ENCODE measurements at regions not wholly inside any gene's neighbourhood (a gene's known extent, or its start where the extent isn't known, plus 50 kb on each side); places are given as distances from the start of the nearest gene placed in this dataset.

DNA sequence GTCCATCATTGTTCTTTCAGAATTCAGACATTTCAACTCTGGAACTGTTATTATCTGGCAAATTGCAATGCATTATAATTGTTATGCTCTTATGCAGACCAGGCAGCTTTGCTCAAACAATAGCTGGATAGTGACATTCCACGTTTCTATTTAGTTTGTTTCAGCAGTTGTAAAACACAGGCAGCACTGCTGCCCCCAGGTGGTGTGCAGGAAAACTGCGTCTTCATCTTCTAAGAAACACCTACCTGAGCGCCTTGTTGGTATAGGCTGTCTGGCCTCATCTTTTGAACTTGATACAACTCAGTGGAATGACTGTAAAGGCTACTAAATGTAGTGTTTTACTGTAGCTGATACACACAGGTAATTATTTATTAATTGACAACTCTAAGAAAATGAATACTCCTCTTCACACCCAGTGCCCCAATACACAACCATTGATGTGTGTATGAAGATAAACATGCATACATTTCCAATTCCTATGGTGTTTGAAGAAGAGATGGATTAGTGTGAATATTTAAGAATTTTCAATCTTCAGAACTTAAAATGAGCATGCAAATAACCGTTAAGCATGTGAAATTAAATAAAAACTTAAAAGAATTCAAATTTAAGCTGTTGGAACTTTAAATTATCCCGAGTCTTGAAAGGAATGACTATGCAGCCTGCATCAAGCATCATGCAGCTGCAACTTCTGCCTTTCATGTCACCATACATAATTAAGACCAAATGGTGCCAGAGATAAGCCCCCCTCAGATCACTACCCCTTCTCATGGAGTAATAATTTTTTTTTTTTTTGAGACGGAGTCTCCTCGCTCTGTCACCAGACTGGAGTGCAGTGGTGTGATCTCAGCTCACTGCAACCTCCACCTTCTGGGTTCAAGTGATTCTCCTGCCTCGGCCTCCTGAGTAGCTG is 85.6 kb downstream of the CD8B2 start:
- Histone ChIP-seq H3K36me3 (ENCODE audit: insufficient read depth, insufficient read length, low read length) (no peaks in the 10 kb centered on the region), H3K4me1 (ENCODE audit: insufficient read depth, insufficient read length) (no peaks in the 10 kb centered on the region), H3K9ac (ENCODE audit: insufficient read length, low read depth) (no peak overlapping the region), H3K27me3 (ENCODE audit: insufficient read depth, insufficient read length) (no peaks in the 10 kb centered on the region), H3K4me3 (ENCODE audit: insufficient read length, low read depth) (no peak overlapping the region), H3K9me3 (ENCODE audit: insufficient read depth, low read length) (no peaks in the 10 kb centered on the region)
- peak; percentile 62 for DNase-seq (ENCODE audit: low read depth, low spot score)
- no peak for TF ChIP-seq SUZ12 (IDR thresholded peaks at IDR 0.05; ENCODE audit: extremely low read depth, insufficient read depth, insufficient read length)
- TF ChIP-seq YY1 (IDR thresholded peaks at IDR 0.05; ENCODE audit: insufficient read depth, insufficient read length): no peak
- TF ChIP-seq ZNF274 (IDR thresholded peaks at IDR 0.05; ENCODE audit: low read depth, low read length): no peak

GRCh38 chr2:106573773-106574172 is 86.6 kb downstream of the CD8B2 start:
- H3K36me3 ChIP-seq (ENCODE audit: insufficient read depth, insufficient read length, low read length): no peaks in the 10 kb centered on the region
- no peak overlapping the region for H3K4me3 ChIP-seq (ENCODE audit: insufficient read length, low read depth)
- H3K9ac ChIP-seq (ENCODE audit: insufficient read length, low read depth): no peak overlapping the region
- TF ChIP-seq SUZ12 (IDR thresholded peaks at IDR 0.05; ENCODE audit: extremely low read depth, insufficient read depth, insufficient read length) (no peak), YY1 (IDR thresholded peaks at IDR 0.05; ENCODE audit: insufficient read depth, insufficient read length) (no peak), ZNF274 (IDR thresholded peaks at IDR 0.05; ENCODE audit: low read depth, low read length) (no peak)
- no peaks in the 10 kb centered on the region for H3K9me3 ChIP-seq (ENCODE audit: insufficient read depth, low read length)
- DNase-seq (ENCODE audit: low read depth, low spot score): no peak
- H3K27me3 ChIP-seq (ENCODE audit: insufficient read depth, insufficient read length): no peaks in the 10 kb centered on the region
- H3K4me1 ChIP-seq (ENCODE audit: insufficient read depth, insufficient read length): no peaks in the 10 kb centered on the region

DNA sequence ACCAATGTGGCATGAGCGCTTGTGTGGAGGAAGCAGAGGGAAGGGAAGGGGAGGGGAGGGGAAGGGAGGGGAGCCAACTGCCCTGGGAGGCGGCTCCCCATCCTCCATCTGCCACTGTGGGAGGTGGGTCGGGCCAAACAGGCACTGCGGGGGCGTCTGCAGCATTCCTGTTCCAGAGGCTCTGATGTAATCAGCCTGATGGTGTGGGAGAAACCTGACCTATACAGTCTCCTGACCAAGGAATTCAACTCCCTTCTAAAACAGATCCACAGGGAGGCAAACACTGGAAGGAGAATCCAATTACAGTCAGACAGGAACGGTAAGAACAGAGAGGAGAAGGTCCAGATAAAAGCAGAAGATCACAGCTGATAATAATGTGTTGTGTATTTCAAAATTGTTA is 88.8 kb downstream of the CD8B2 start:
- peaks cover 5% of the 10 kb centered on the region for H3K27me3 ChIP-seq (ENCODE audit: insufficient read depth, insufficient read length)
- no peak overlapping the region for H3K4me3 ChIP-seq (ENCODE audit: insufficient read length, low read depth)
- TF ChIP-seq YY1 (IDR thresholded peaks at IDR 0.05; ENCODE audit: insufficient read depth, insufficient read length) (no peak), SUZ12 (IDR thresholded peaks at IDR 0.05; ENCODE audit: extremely low read depth, insufficient read depth, insufficient read length) (no peak), ZNF274 (IDR thresholded peaks at IDR 0.05; ENCODE audit: low read depth, low read length) (no peak)
- no peak overlapping the region for H3K9ac ChIP-seq (ENCODE audit: insufficient read length, low read depth)
- no peaks in the 10 kb centered on the region for H3K4me1 ChIP-seq (ENCODE audit: insufficient read depth, insufficient read length)
- H3K36me3 ChIP-seq (ENCODE audit: insufficient read depth, insufficient read length, low read length): no peaks in the 10 kb centered on the region
- DNase-seq (ENCODE audit: low read depth, low spot score): peak; percentile 68
- no peaks in the 10 kb centered on the region for H3K9me3 ChIP-seq (ENCODE audit: insufficient read depth, low read length)

DNA sequence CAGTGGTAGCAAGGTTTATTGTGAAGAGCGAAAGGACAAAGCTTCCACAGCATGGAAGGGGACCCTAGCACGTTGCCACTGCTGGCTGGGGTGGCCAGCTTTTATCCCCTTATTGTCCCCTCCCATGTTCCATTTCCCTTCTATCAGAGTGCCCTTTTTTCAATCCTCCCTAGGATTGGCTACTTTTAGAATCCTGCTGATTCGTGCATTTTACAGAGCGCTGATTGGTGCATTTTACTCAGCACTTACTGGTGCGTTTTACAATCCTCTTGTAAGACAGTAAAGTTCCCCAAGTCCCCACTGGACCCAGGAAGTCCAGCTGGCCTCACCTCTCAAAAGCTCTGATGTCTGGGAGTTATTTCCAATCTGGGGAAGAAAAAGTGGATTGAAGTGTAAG is 90.1 kb downstream of the CD8B2 start:
- Histone ChIP-seq H3K9ac (ENCODE audit: insufficient read length, low read depth) (no peak overlapping the region), H3K9me3 (ENCODE audit: insufficient read depth, low read length) (no peaks in the 10 kb centered on the region), H3K36me3 (ENCODE audit: insufficient read depth, insufficient read length, low read length) (no peaks in the 10 kb centered on the region), H3K4me3 (ENCODE audit: insufficient read length, low read depth) (no peak overlapping the region), H3K27me3 (ENCODE audit: insufficient read depth, insufficient read length) (peaks cover 18% of the 10 kb centered on the region), H3K4me1 (ENCODE audit: insufficient read depth, insufficient read length) (no peaks in the 10 kb centered on the region)
- DNase-seq (ENCODE audit: low read depth, low spot score): no peak
- TF ChIP-seq SUZ12 (IDR thresholded peaks at IDR 0.05; ENCODE audit: extremely low read depth, insufficient read depth, insufficient read length): no peak
- TF ChIP-seq ZNF274 (IDR thresholded peaks at IDR 0.05; ENCODE audit: low read depth, low read length): no peak
- no peak for TF ChIP-seq YY1 (IDR thresholded peaks at IDR 0.05; ENCODE audit: insufficient read depth, insufficient read length)

DNA sequence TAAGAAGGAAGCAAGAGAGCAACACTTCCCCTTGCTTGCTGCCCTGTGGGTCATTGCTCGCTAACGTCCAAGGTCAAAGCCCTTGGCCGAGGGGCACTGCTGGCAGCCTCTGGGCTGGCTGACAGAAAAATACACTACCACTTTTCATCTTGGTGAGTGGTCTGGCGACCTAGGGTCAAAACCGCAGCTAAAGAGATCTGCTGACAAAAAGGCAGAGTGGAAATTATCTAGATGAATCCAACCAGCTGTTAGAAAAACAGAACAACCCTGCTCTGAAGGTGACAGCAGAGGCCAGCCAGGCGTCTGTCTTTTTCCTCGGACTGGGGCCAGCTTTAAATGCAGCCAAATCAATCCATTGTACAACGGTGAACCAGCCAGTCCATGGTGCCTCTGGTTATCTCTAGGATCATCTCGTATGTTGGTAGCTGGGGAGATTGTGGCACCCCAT is 92.6 kb downstream of the CD8B2 start:
- H3K27me3 ChIP-seq (ENCODE audit: insufficient read depth, insufficient read length): peaks cover 18% of the 10 kb centered on the region
- H3K36me3 ChIP-seq (ENCODE audit: insufficient read depth, insufficient read length, low read length): no peaks in the 10 kb centered on the region
- no peak overlapping the region for H3K4me3 ChIP-seq (ENCODE audit: insufficient read length, low read depth)
- no peak for DNase-seq (ENCODE audit: low read depth, low spot score)
- TF ChIP-seq YY1 (IDR thresholded peaks at IDR 0.05; ENCODE audit: insufficient read depth, insufficient read length): no peak
- no peak for TF ChIP-seq ZNF274 (IDR thresholded peaks at IDR 0.05; ENCODE audit: low read depth, low read length)
- no peak for TF ChIP-seq SUZ12 (IDR thresholded peaks at IDR 0.05; ENCODE audit: extremely low read depth, insufficient read depth, insufficient read length)
- no peaks in the 10 kb centered on the region for H3K4me1 ChIP-seq (ENCODE audit: insufficient read depth, insufficient read length)
- no peaks in the 10 kb centered on the region; the same call in 1 of the 2 replicates for H3K9me3 ChIP-seq (ENCODE audit: insufficient read depth, low read length)
- H3K9ac ChIP-seq (ENCODE audit: insufficient read length, low read depth): no peak overlapping the region

- H3K9ac ChIP-seq (ENCODE audit: insufficient read length, low read depth): no peak overlapping the region
- H3K36me3 ChIP-seq (ENCODE audit: insufficient read depth, insufficient read length, low read length): no peaks in the 10 kb centered on the region
- H3K4me1 ChIP-seq (ENCODE audit: insufficient read depth, insufficient read length): no peaks in the 10 kb centered on the region
- no peak for TF ChIP-seq SUZ12 (IDR thresholded peaks at IDR 0.05; ENCODE audit: extremely low read depth, insufficient read depth, insufficient read length)
- TF ChIP-seq YY1 (IDR thresholded peaks at IDR 0.05; ENCODE audit: insufficient read depth, insufficient read length): no peak
- no peak for TF ChIP-seq ZNF274 (IDR thresholded peaks at IDR 0.05; ENCODE audit: low read depth, low read length)
- H3K9me3 ChIP-seq (ENCODE audit: insufficient read depth, low read length): no peaks in the 10 kb centered on the region; the same call in 1 of the 2 replicates
- no peak overlapping the region for H3K4me3 ChIP-seq (ENCODE audit: insufficient read length, low read depth)
- peaks cover 18% of the 10 kb centered on the region for H3K27me3 ChIP-seq (ENCODE audit: insufficient read depth, insufficient read length)
- no peak for DNase-seq (ENCODE audit: low read depth, low spot score)
Measured at GRCh38 chr2:106580241-106580640, 93.1 kb downstream of the CD8B2 start.

GRCh38 chr2:106581328-106581727 is 94.2 kb downstream of the CD8B2 start:
- TF ChIP-seq ZNF274 (IDR thresholded peaks at IDR 0.05; ENCODE audit: low read depth, low read length): no peak
- TF ChIP-seq YY1 (IDR thresholded peaks at IDR 0.05; ENCODE audit: insufficient read depth, insufficient read length): no peak
- no peak for TF ChIP-seq SUZ12 (IDR thresholded peaks at IDR 0.05; ENCODE audit: extremely low read depth, insufficient read depth, insufficient read length)

More at GRCh38 chr2:106581328-106581727, 94.2 kb downstream of the CD8B2 start:
- no peak overlapping the region for H3K9ac ChIP-seq (ENCODE audit: insufficient read length, low read depth)
- no peaks in the 10 kb centered on the region for H3K4me1 ChIP-seq (ENCODE audit: insufficient read depth, insufficient read length)
- H3K9me3 ChIP-seq (ENCODE audit: insufficient read depth, low read length): peaks cover 3% of the 10 kb centered on the region; the same call in 1 of the 2 replicates
- H3K27me3 ChIP-seq (ENCODE audit: insufficient read depth, insufficient read length): peaks cover 18% of the 10 kb centered on the region
- no peaks in the 10 kb centered on the region for H3K36me3 ChIP-seq (ENCODE audit: insufficient read depth, insufficient read length, low read length)
- no peak overlapping the region for H3K4me3 ChIP-seq (ENCODE audit: insufficient read length, low read depth)
- DNase-seq (ENCODE audit: low read depth, low spot score): no peak

All from NT2/D1 (cell line).